Transverse colon (tissue), 3 donors: ENCODE measurements at regions not wholly inside any gene's neighbourhood (a gene's known extent, or its start where the extent isn't known, plus 50 kb on each side); places are given as distances from the start of the nearest gene placed in this dataset.
"Not testable (repeated sequence)": the region's sequence is repeated elsewhere in the genome, so short reads cannot be mapped to it uniquely, and the experiment has no call there.

Experiments
- CTCF ChIP-seq, 5 experiments: fragments of 200-600 bp in 3 of 5; fragments of 450-650 bp in 2 of 5; sonication (generic) in 3 of 5; IDR thresholded peaks; 1 replicate in 2 of 5; 2 replicates in 3 of 5; pipeline ENCODE4 v1.5.1; 2016 to 2017; ENCODE audit warnings: antibody characterized with exemption in 5 of 5, inconsistent platforms in 3 of 5, mild to moderate bottlenecking in 2 of 5, moderate library complexity in 1 of 5
- EP300 ChIP-seq: sonication (generic); formaldehyde crosslinking; IDR thresholded peaks from one replicate; pipeline ENCODE4 v1.6.1; 2017; ENCODE audit warnings: antibody characterized with exemption, low read depth
- POLR2A ChIP-seq: fragments of 450-650 bp; IDR thresholded peaks from one replicate; pipeline ENCODE4 v1.6.1; 2016; ENCODE audit warnings: antibody characterized with exemption, mild to moderate bottlenecking, moderate library complexity

GRCh38 chr10:50683198-50683751, 56.5 kb upstream of the ASAH2B start:
- not testable (repeated sequence) for TF ChIP-seq CTCF (IDR thresholded peaks at IDR 0.05); POLR2A; EP300
